ENCODE measurements at regions not wholly inside any gene's neighbourhood (a gene's known extent, or its start where the extent isn't known, plus 50 kb on each side); places are given as distances from the start of the nearest gene placed in this dataset.

- no peak for TF ChIP-seq CTCF (IDR thresholded peaks at IDR 0.05; ENCODE audit: control extremely low read depth, extremely low read depth)
- no peak overlapping the region for H3K4me3 ChIP-seq
- peaks cover 0 to 3% (median 0%) of the 10 kb centered on the region in 4 donors for H3K9me3 ChIP-seq (ENCODE audit: control insufficient read depth in 4 of 4, insufficient read depth in 3 of 4, low read length in 3 of 4)
- no peak overlapping the region for H3K27ac ChIP-seq (ENCODE audit: low read depth in 1 of 2, low read length in 1 of 2)
- no peaks in the 10 kb centered on the region for H3K36me3 ChIP-seq (ENCODE audit: control insufficient read depth in 4 of 4, insufficient read depth in 4 of 4, low read length in 4 of 4)
- WGBS, 2 donors: 90 to 94% methylated on average over 3 of the region's 3 CpGs
- no peaks in the 10 kb centered on the region for H3K27me3 ChIP-seq (ENCODE audit: control insufficient read depth in 3 of 3, insufficient read depth in 3 of 3, low read length in 2 of 3)
- ATAC-seq (ENCODE audit: insufficient read depth, low FRiP score) (no peak), DNase-seq (no peak)
- H3K9ac ChIP-seq (ENCODE audit: insufficient read depth in 1 of 2, low read length in 2 of 2): no peak overlapping the region
- no peaks in the 10 kb centered on the region for H3K4me1 ChIP-seq (ENCODE audit: control insufficient read depth in 5 of 5, insufficient read depth in 5 of 5, low read length in 5 of 5)
Measured at GRCh38 chr13:55990631-55991030, 1150.1 kb upstream of the PRR20A start.

GRCh38 chr13:55991666-55992065, 1149.1 kb upstream of the PRR20A start:
- DNase-seq (peak in 2 of 3 donors; percentile 67 to 80), ATAC-seq (ENCODE audit: insufficient read depth, low FRiP score) (no peak)
- no peak overlapping the region for H3K9ac ChIP-seq (ENCODE audit: insufficient read depth in 1 of 2, low read length in 2 of 2)
- H3K27me3 ChIP-seq (ENCODE audit: control insufficient read depth in 3 of 3, insufficient read depth in 3 of 3, low read length in 2 of 3): no peaks in the 10 kb centered on the region
- H3K27ac ChIP-seq (ENCODE audit: low read depth in 1 of 2, low read length in 1 of 2): no peak overlapping the region
- no peaks in the 10 kb centered on the region for H3K4me1 ChIP-seq (ENCODE audit: control insufficient read depth in 5 of 5, insufficient read depth in 5 of 5, low read length in 5 of 5)
- H3K4me3 ChIP-seq: no peak overlapping the region
- no peaks in the 10 kb centered on the region for H3K36me3 ChIP-seq (ENCODE audit: control insufficient read depth in 4 of 4, insufficient read depth in 4 of 4, low read length in 4 of 4)
- WGBS, 2 donors: 73 to 81% methylated on average over 2 of the region's 2 CpGs
- no peak for TF ChIP-seq CTCF (IDR thresholded peaks at IDR 0.05; ENCODE audit: control extremely low read depth, extremely low read depth)
- peaks cover 0 to 3% (median 0%) of the 10 kb centered on the region in 4 donors for H3K9me3 ChIP-seq (ENCODE audit: control insufficient read depth in 4 of 4, insufficient read depth in 3 of 4, low read length in 3 of 4)

GRCh38 chr13:55992145-55992544, 1148.6 kb upstream of the PRR20A start:
- WGBS, 2 donors: 19 to 24% methylated on average over 1 of the region's 1 CpG

More at GRCh38 chr13:55992145-55992544, 1148.6 kb upstream of the PRR20A start:
- no peak overlapping the region for H3K9ac ChIP-seq (ENCODE audit: insufficient read depth in 1 of 2, low read length in 2 of 2)
- no peak for ATAC-seq (ENCODE audit: insufficient read depth, low FRiP score)
- no peaks in the 10 kb centered on the region for H3K27me3 ChIP-seq (ENCODE audit: control insufficient read depth in 3 of 3, insufficient read depth in 3 of 3, low read length in 2 of 3)
- H3K4me1 ChIP-seq (ENCODE audit: control insufficient read depth in 5 of 5, insufficient read depth in 5 of 5, low read length in 5 of 5): no peaks in the 10 kb centered on the region
- peaks cover 0 to 3% (median 0%) of the 10 kb centered on the region in 4 donors for H3K9me3 ChIP-seq (ENCODE audit: control insufficient read depth in 4 of 4, insufficient read depth in 3 of 4, low read length in 3 of 4)
- no peak for TF ChIP-seq CTCF (IDR thresholded peaks at IDR 0.05; ENCODE audit: control extremely low read depth, extremely low read depth)
- no peak overlapping the region for H3K4me3 ChIP-seq
- DNase-seq: peak in 2 of 3 donors; percentile 50 to 66
- no peak overlapping the region for H3K27ac ChIP-seq (ENCODE audit: low read depth in 1 of 2, low read length in 1 of 2)
- H3K36me3 ChIP-seq (ENCODE audit: control insufficient read depth in 4 of 4, insufficient read depth in 4 of 4, low read length in 4 of 4): no peaks in the 10 kb centered on the region

All from lung (tissue), 11 donors.